Right atrium auricular region (tissue), 2 donors: ENCODE measurements at regions not wholly inside any gene's neighbourhood (a gene's known extent, or its start where the extent isn't known, plus 50 kb on each side); places are given as distances from the start of the nearest gene placed in this dataset.

Experiments
- DNase-seq: peaks from one replicate; pipeline ENCODE4 v3.0.0-alpha.2; 2019; ENCODE audit warnings: low spot score
- H3K27ac ChIP-seq, 2 donors: fragments of 200-600 bp; sonication (generic); 1 replicate in 1 of 2; 2 replicates in 1 of 2; pipeline ENCODE4 v1.5.1; 2016 to 2019
- H3K27me3 ChIP-seq, 2 donors: fragments of 200-600 bp; sonication (generic); one replicate each; pipeline versions ENCODE4 v1.5.1 to v1.6.0; 2017 to 2019
- H3K36me3 ChIP-seq: fragments of 200-600 bp; sonication (generic); one replicate; pipeline ENCODE4 v1.5.1; 2016
- H3K4me1 ChIP-seq, 2 donors: fragments of 200-600 bp; sonication (generic); one replicate each; pipeline versions ENCODE4 v1.5.1 to v1.6.0; 2017 to 2019
- H3K4me3 ChIP-seq, 2 donors: fragments of 200-600 bp; sonication (generic); 1 replicate in 1 of 2; 2 replicates in 1 of 2; pipeline ENCODE4 v1.5.1; 2017 to 2019; ENCODE audit warnings: mild to moderate bottlenecking in 1 of 2, moderate library complexity in 1 of 2
- H3K9me3 ChIP-seq, 2 donors: fragments of 200-600 bp; sonication (generic); one replicate each; pipeline ENCODE4 v1.5.1; 2019
- CTCF ChIP-seq, 2 donors: fragments of 200-600 bp; sonication (generic); IDR thresholded peaks; one replicate each; pipeline ENCODE4 v1.5.1; 2019; ENCODE audit warnings: antibody characterized with exemption in 2 of 2

GRCh38 chr1:112260699-112261098, 135.3 kb upstream of the CTTNBP2NL start:
- Histone ChIP-seq H3K4me3 (no peak overlapping the region), H3K27me3 (no peaks in the 10 kb centered on the region), H3K36me3 (no peaks in the 10 kb centered on the region), H3K4me1 (peaks cover 0 to 31% of the 10 kb centered on the region in 2 donors), H3K27ac (no peak overlapping the region), H3K9me3 (no peaks in the 10 kb centered on the region)
- TF ChIP-seq CTCF (IDR thresholded peaks at IDR 0.05), result no peak
- DNase-seq, result no peak

- H3K27ac ChIP-seq, result no peak overlapping the region
- H3K27me3 ChIP-seq, result no peaks in the 10 kb centered on the region
- no peak for TF ChIP-seq CTCF (IDR thresholded peaks at IDR 0.05)
- DNase-seq, result no peak
- peaks cover 0 to 35% of the 10 kb centered on the region in 2 donors for H3K4me1 ChIP-seq
- H3K4me3 ChIP-seq, result no peak overlapping the region
- no peaks in the 10 kb centered on the region for H3K9me3 ChIP-seq
- H3K36me3 ChIP-seq, result no peaks in the 10 kb centered on the region
Measured at GRCh38 chr1:112262316-112262715, 133.7 kb upstream of the CTTNBP2NL start.

GRCh38 chr1:112263042-112263441, 133.0 kb upstream of the CTTNBP2NL start:
- Histone ChIP-seq H3K4me3 (no peak overlapping the region), H3K27me3 (no peaks in the 10 kb centered on the region), H3K27ac (no peak overlapping the region), H3K4me1 (peaks cover 0 to 42% of the 10 kb centered on the region in 2 donors), H3K36me3 (no peaks in the 10 kb centered on the region), H3K9me3 (no peaks in the 10 kb centered on the region)
- no peak for TF ChIP-seq CTCF (IDR thresholded peaks at IDR 0.05)
- DNase-seq, result no peak

- Histone ChIP-seq H3K4me3 (no peak overlapping the region), H3K27me3 (no peaks in the 10 kb centered on the region), H3K9me3 (no peaks in the 10 kb centered on the region), H3K4me1 (peaks cover 0 to 47% of the 10 kb centered on the region in 2 donors), H3K36me3 (no peaks in the 10 kb centered on the region), H3K27ac (peak overlapping the region; percentile 49 to 66)
- DNase-seq, result no peak
- no peak for TF ChIP-seq CTCF (IDR thresholded peaks at IDR 0.05)
Measured at GRCh38 chr1:112263453-112263852, 132.6 kb upstream of the CTTNBP2NL start.

GRCh38 chr1:112264010-112264409, 132.0 kb upstream of the CTTNBP2NL start:
- peaks cover 0 to 49% of the 10 kb centered on the region in 2 donors for H3K4me1 ChIP-seq
- H3K27me3 ChIP-seq, result no peaks in the 10 kb centered on the region
- TF ChIP-seq CTCF (IDR thresholded peaks at IDR 0.05), result no peak
- no peak for DNase-seq
- peak overlapping the region; percentile 49 to 66 for H3K27ac ChIP-seq
- no peaks in the 10 kb centered on the region for H3K36me3 ChIP-seq
- H3K9me3 ChIP-seq, result no peaks in the 10 kb centered on the region
- no peak overlapping the region for H3K4me3 ChIP-seq

- Histone ChIP-seq H3K9me3 (no peaks in the 10 kb centered on the region), H3K36me3 (no peaks in the 10 kb centered on the region), H3K4me3 (no peak overlapping the region), H3K27ac (peak overlapping the region; percentile 49 to 66), H3K4me1 (peaks cover 0 to 49% of the 10 kb centered on the region in 2 donors), H3K27me3 (no peaks in the 10 kb centered on the region)
- DNase-seq, result no peak
- TF ChIP-seq CTCF (IDR thresholded peaks at IDR 0.05), result no peak
Measured at GRCh38 chr1:112264553-112264952, 131.5 kb upstream of the CTTNBP2NL start.
